ENCODE measurements at regions not wholly inside any gene's neighbourhood (a gene's known extent, or its start where the extent isn't known, plus 50 kb on each side); places are given as distances from the start of the nearest gene placed in this dataset.

GRCh38 chr12:105485321-105485910 lies 154.9 kb downstream of the C12orf75 start:
- TF ChIP-seq, protein P1, sequence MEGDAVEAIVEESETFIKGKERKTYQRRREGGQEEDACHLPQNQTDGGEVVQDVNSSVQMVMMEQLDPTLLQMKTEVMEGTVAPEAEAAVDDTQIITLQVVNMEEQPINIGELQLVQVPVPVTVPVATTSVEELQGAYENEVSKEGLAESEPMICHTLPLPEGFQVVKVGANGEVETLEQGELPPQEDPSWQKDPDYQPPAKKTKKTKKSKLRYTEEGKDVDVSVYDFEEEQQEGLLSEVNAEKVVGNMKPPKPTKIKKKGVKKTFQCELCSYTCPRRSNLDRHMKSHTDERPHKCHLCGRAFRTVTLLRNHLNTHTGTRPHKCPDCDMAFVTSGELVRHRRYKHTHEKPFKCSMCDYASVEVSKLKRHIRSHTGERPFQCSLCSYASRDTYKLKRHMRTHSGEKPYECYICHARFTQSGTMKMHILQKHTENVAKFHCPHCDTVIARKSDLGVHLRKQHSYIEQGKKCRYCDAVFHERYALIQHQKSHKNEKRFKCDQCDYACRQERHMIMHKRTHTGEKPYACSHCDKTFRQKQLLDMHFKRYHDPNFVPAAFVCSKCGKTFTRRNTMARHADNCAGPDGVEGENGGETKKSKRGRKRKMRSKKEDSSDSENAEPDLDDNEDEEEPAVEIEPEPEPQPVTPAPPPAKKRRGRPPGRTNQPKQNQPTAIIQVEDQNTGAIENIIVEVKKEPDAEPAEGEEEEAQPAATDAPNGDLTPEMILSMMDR (IDR thresholded peaks at IDR 0.05), result no peak
- no peak for TF ChIP-seq POLR2A (IDR thresholded peaks at IDR 0.05)

All from uterus (tissue), 2 donors.